HS-27A (cell line): ENCODE measurements at regions not wholly inside any gene's neighbourhood (a gene's known extent, or its start where the extent isn't known, plus 50 kb on each side); places are given as distances from the start of the nearest gene placed in this dataset.

Experiments
- DNase-seq: peaks from one replicate; pipeline ENCODE4 v3.0.0-alpha.2; 2012; ENCODE audit warnings: low read depth, missing footprints

GRCh38 chr7:22586786-22587140 is 86.8 kb upstream of the STEAP1B start:
- no peak for DNase-seq

- DNase-seq: no peak
Observed at GRCh38 chr7:22586101-22586785, 86.3 kb upstream of the STEAP1B start.

- no peak for DNase-seq
Observed at GRCh38 chr7:22584179-22584578, 84.2 kb upstream of the STEAP1B start.

DNA sequence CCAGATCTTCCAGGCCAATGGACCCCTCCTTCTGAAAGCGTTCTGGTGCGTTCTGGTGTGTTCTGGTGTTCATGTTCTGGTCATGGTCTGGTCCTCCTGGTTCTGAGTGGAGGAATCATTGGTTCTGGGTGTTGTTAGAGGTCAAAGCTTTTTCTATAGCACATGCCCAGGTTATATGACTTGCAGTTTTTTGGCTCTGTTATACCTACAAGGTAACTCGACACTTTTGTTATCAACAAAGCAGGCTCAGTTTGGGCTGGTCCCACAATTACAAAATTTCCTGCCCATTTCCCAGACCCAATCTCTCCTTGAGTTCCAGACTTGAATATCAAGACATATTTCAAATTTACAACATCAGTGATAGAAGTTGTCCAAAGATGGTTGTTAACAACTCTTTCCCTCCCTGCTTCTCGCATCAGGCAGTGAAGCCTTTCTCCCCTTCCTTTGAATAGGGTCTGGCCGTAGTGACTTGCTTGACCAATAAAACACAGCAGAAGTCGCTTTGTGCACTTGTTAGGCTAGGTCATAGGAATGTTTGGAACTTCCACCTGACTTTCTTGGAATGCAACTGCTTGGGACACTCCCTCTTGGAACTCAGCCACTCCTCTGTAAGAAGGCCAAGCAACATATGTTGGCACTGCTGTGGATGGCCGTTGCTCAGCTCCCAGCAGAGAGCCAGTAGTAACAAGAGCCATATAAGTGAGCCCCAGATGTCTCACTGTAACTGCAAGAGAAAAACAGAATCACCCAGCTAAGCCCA is 83.1 kb upstream of the STEAP1B start:
- DNase-seq: peak; percentile 95

GRCh38 chr7:22581099-22581498 is 81.1 kb upstream of the STEAP1B start:
- DNase-seq: no peak

- no peak for DNase-seq
Observed at GRCh38 chr7:22579961-22580360, 80.0 kb upstream of the STEAP1B start.

DNA sequence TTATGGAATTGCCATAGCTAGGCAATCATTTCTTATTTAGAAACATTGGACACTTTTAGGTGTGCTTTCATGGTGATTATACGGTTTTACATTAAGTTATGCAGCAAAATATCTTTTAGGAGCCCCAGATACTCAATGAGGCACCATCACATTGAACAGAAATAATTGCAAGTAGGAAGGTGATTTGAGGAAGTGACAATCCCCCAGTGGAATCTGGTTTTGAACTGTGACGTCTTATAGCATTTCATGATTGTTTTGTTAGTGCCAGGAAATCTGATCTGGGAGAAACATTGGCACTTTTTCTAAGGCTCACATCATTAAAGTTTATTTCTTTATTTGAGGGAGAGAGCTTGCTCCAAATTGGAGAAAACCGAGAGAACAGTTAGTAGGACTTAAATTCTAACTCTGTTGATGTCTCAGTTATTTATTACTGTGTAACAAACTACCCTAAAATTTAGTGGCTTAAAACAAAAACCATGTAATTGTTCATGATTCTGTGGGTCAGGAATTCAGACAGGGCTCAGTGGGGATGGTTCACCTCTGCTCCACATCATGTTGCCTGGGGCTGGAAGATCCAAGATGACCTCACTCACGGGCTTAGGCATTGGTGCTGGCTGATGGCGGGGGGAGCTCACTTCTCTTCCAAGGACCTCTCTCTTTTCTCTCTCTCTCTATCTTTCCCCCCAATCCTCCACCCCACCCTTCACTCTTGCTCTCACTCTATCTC is 78.2 kb upstream of the STEAP1B start:
- DNase-seq: no peak

DNA sequence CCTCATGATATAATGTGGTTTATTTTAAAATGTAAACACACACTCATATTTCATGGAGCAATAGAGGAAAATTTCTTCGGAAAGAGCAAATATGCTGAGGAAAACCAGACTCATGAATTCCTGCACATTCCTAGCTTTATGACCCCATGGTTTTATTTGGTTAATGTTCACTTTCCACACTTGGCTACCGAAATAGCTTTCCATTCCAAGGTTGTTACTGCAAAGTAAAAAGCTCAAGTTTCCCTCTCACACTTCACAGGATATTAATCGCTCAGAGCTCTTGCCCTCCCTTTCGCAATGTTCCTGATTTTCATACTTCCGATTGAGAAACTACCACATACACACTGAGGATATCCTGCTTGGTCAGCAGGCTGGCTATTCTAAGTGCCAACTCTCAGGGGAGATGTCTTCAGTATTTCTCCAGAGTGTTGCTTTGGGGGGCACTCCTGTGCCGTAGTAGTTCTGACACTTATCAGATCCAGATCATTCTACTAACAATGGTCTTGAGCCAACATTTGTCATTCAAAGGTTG is 77.5 kb upstream of the STEAP1B start:
- DNase-seq: peak; percentile 77

GRCh38 chr7:22576612-22577469 is 76.9 kb upstream of the STEAP1B start:
- no peak for DNase-seq

DNA sequence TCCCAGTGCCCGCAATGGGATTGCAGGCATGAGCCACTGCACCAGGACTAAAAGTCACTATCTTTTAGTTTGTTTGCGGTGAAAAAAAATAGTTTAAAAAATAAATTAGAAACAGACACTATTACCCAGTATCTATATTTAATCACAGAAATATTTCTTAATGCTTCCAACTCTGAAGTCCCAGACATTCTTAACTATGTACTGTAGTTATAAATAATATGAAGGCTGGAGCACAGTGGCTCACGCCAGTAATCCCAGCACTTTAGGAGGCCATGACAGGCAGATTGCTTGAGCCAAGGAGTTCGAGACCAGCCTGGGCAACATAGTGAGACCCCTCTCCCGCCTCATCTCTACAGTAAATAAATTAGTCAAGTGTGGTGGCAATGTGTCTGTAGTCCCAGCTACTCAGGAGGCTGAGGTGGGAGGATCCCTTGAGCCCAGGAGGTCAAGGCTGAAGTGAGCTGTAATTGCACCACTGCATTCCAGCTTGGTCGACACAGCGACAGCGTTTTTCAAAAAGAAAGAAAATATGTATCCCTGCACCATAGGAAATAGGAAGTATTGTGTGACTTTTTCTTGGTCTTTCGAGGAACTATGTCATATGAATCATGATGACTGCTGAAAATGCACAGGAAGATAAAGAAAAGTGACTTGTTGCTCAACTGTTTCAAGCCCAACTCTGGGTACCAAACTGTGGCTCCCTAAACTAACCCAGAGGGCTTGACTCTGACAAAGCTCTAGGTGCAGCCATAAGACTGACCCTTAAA is 74.9 kb upstream of the STEAP1B start:
- no peak for DNase-seq

GRCh38 chr7:22572937-22573336 is 72.9 kb upstream of the STEAP1B start:
- peak; percentile 52 for DNase-seq

- DNase-seq: no peak
Observed at GRCh38 chr7:22572292-22572691, 72.3 kb upstream of the STEAP1B start.

DNA sequence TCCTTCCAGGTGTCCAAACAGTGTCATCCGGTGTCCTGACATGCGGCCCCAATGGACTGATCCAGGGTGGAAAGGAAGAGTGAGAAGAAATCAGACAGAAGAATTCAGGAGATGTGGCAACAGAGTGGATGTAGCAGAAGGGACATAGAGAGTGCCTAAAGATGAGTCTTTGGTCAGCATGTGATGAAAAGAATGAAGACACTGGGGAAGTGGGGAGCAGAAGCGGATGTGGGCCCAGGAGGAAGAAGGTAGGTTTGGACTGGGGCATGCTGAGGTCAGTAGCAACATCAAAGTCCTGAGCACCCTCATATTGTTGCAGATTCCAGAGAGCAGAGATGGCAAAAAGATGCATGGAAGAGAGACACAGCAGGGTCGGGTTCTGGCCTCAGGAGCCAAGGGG is 71.8 kb upstream of the STEAP1B start:
- DNase-seq: no peak

DNA sequence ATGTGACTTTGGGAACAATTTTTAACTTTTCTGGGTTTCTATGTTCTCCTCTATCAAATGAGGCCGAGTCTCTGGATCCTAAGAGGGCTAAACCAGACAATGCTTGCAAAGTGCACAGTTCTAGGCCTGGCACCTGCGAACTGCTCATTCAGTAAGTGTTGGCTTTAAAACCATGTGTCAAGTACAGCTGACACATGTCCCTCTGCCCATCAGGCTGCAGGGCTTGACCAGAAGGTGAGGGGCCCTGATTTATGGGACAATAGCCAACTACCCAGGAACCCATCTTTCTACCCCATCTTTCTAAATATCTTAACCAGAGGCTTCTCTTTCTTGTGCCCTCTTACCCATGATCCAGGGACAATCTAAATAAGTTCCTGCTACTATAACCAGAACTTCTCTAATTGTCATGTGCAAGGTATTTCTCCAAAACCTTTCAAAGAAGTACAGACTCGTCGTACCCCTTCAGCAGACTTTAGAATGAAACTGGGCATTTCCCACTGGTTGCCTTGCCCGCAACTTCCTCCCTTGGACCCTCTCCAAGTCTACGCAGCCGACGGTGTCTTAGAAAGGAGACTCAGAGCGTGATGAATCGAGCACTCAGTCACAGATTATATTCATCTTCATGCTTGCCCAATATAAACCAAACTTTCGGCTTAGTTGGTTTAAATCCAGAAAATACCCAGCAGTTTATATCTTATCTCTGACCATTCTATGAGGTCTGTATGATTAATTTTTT is 69.8 kb upstream of the STEAP1B start:
- no peak for DNase-seq

GRCh38 chr7:22566592-22566991 is 66.6 kb upstream of the STEAP1B start:
- DNase-seq: no peak

DNA sequence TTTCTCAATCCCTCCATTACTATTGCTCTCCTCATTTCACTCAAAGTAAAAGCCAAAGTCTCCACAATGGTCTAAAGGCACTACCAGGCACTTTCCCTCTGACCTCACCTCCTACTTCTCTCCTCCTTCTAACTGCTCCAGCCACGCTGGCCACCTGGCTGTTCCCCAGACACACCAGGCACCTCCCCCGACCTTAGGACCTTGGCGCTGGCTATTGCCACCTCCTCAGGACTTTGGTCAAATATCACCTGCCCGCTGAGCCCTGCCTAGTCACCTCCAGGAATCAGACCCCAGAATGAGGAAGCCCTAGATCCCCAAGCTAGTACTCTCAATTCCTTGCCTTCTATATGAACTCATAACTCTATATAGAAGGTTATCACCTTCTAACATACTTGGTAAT is 66.2 kb upstream of the STEAP1B start:
- DNase-seq: no peak

DNA sequence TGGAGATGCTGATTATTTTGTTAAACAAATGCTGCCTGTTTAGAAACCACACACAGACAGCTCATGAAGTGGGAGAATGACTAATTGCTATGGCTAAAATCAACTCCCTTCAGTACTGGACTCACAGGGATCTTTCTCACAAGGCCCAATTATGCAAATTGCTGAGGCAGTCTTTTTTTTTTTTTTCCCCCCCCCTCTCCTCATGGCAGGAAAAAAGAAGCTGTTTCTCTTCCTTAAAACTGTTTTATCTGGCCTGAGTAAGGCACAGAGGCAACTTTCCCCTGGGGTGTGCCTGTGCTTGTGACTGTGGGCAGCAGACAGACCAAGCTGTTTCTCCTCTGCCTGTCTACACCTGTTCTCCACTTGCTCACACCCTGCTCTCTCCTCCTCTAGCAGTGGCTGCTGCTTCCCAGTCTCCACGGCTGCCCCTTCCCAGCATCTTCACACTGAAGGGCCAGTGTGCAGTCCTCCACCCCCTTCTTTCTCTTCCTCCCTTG is 65.4 kb upstream of the STEAP1B start:
- DNase-seq: no peak

DNA sequence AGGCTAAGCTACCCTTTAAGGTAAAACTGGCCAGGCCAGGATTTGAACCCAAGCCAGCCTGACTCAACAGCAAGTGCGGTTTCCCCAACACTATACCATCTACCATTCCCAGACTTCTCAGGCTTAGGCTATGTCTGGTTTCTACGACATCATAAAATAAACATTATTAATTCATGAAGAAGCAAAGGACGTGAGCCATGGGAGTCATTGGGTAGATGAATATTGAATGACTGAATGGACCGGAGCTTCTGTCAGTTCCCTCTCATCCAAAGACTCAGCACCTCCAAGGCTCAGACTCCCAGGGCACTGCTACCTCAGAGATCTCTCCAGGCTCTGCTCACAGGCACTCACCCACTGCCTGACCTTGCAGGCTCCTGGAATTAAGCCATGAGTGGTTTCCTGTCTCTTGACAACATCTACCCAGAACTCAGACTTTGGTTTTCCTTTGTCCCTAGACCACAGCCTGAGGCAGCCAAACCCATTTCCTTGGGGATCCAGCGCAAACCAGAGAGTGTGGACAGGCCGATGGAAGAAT is 64.6 kb upstream of the STEAP1B start:
- DNase-seq: peak; percentile 53

DNA sequence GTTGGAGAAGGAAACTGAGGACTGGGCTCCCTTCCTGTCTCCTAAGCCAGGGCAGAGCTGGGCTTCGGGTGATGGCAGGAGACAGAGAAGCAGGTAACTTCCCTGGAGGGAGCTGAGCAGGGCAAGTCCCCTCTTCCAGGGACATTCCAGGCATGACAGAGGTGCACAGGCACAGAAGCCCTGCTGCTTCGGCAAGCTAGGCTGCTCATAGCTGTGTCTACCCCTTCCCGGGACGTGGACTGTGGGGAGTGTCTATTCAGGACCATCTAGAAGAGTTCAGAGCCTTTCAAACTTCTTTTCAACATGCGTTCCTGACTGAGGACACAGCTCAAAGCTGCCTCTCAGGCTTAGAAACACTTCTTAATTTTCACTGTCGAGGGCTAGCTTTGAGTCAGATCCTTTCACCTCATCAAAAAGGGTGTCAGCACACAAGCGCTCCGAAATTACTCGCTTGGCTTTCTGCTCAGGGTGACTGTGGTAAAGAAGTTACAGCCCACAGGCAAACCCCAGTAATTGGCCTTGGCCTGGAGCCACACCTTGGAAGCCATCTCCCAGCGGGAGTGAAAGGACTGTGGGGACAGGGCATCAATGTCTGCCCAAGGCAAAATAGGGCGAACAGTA is 63.7 kb upstream of the STEAP1B start:
- no peak for DNase-seq
